ENCODE measurements at regions not wholly inside any gene's neighbourhood (a gene's known extent, or its start where the extent isn't known, plus 50 kb on each side); places are given as distances from the start of the nearest gene placed in this dataset.

DNA sequence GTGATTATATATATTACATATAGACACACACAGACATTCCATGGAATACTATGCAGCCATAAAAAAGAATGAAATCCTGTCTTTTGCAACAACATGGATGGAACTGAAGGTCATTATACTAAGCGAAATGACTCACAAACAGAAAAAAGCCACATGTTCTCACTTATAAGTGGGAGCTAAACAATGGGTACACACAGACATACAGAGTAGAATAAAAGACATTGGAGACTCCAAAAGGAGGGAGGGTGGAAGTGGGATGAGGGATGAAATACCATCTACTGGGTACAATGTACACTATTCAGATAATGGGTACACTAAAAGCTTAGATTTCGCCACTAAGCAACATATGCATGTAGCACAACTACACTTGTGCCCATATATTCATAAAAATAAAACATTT is 170.0 kb upstream of the RGMB start (continued):
- TF ChIP-seq, protein P1, sequence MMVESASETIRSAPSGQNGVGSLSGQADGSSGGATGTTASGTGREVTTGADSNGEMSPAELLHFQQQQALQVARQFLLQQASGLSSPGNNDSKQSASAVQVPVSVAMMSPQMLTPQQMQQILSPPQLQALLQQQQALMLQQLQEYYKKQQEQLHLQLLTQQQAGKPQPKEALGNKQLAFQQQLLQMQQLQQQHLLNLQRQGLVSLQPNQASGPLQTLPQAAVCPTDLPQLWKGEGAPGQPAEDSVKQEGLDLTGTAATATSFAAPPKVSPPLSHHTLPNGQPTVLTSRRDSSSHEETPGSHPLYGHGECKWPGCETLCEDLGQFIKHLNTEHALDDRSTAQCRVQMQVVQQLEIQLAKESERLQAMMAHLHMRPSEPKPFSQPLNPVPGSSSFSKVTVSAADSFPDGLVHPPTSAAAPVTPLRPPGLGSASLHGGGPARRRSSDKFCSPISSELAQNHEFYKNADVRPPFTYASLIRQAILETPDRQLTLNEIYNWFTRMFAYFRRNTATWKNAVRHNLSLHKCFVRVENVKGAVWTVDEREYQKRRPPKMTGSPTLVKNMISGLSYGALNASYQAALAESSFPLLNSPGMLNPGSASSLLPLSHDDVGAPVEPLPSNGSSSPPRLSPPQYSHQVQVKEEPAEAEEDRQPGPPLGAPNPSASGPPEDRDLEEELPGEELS (CRISPR knock-in tag; IDR thresholded peaks at IDR 0.05): no peak
- TF ChIP-seq, protein P2, sequence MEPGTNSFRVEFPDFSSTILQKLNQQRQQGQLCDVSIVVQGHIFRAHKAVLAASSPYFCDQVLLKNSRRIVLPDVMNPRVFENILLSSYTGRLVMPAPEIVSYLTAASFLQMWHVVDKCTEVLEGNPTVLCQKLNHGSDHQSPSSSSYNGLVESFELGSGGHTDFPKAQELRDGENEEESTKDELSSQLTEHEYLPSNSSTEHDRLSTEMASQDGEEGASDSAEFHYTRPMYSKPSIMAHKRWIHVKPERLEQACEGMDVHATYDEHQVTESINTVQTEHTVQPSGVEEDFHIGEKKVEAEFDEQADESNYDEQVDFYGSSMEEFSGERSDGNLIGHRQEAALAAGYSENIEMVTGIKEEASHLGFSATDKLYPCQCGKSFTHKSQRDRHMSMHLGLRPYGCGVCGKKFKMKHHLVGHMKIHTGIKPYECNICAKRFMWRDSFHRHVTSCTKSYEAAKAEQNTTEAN (CRISPR knock-in tag; IDR thresholded peaks at IDR 0.05): no peak
- TF ChIP-seq GTF2I (CRISPR knock-in tag; conservative IDR thresholded peaks at IDR 0.05): no peak
- TF ChIP-seq, protein P3, sequence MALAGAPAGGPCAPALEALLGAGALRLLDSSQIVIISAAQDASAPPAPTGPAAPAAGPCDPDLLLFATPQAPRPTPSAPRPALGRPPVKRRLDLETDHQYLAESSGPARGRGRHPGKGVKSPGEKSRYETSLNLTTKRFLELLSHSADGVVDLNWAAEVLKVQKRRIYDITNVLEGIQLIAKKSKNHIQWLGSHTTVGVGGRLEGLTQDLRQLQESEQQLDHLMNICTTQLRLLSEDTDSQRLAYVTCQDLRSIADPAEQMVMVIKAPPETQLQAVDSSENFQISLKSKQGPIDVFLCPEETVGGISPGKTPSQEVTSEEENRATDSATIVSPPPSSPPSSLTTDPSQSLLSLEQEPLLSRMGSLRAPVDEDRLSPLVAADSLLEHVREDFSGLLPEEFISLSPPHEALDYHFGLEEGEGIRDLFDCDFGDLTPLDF (CRISPR knock-in tag; IDR thresholded peaks at IDR 0.05): no peak
- TF ChIP-seq, protein P4, sequence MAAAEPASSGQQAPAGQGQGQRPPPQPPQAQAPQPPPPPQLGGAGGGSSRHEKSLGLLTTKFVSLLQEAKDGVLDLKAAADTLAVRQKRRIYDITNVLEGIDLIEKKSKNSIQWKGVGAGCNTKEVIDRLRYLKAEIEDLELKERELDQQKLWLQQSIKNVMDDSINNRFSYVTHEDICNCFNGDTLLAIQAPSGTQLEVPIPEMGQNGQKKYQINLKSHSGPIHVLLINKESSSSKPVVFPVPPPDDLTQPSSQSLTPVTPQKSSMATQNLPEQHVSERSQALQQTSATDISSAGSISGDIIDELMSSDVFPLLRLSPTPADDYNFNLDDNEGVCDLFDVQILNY (CRISPR knock-in tag; IDR thresholded peaks at IDR 0.05): no peak
- TF ChIP-seq, protein P5, sequence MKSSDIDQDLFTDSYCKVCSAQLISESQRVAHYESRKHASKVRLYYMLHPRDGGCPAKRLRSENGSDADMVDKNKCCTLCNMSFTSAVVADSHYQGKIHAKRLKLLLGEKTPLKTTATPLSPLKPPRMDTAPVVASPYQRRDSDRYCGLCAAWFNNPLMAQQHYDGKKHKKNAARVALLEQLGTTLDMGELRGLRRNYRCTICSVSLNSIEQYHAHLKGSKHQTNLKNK (CRISPR knock-in tag; IDR thresholded peaks at IDR 0.05): no peak
- TF ChIP-seq ZNF232 (CRISPR knock-in tag; IDR thresholded peaks at IDR 0.05): no peak
- TF ChIP-seq FOXJ3 (CRISPR knock-in tag; IDR thresholded peaks at IDR 0.05; ENCODE audit: borderline replicate concordance): no peak
- no peak for TF ChIP-seq MXD4 (CRISPR knock-in tag; IDR thresholded peaks at IDR 0.05; ENCODE audit: borderline replicate concordance)
- no peak for TF ChIP-seq ELF4 (CRISPR knock-in tag; IDR thresholded peaks at IDR 0.05; ENCODE audit: low read depth)
- TF ChIP-seq, protein P6, sequence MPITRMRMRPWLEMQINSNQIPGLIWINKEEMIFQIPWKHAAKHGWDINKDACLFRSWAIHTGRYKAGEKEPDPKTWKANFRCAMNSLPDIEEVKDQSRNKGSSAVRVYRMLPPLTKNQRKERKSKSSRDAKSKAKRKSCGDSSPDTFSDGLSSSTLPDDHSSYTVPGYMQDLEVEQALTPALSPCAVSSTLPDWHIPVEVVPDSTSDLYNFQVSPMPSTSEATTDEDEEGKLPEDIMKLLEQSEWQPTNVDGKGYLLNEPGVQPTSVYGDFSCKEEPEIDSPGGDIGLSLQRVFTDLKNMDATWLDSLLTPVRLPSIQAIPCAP (CRISPR knock-in tag; IDR thresholded peaks at IDR 0.05): no peak
- TF ChIP-seq NFYB (CRISPR knock-in tag; conservative IDR thresholded peaks at IDR 0.05; ENCODE audit: low read depth): no peak
- TF ChIP-seq ZNF416 (CRISPR knock-in tag; IDR thresholded peaks at IDR 0.05): no peak

DNA sequence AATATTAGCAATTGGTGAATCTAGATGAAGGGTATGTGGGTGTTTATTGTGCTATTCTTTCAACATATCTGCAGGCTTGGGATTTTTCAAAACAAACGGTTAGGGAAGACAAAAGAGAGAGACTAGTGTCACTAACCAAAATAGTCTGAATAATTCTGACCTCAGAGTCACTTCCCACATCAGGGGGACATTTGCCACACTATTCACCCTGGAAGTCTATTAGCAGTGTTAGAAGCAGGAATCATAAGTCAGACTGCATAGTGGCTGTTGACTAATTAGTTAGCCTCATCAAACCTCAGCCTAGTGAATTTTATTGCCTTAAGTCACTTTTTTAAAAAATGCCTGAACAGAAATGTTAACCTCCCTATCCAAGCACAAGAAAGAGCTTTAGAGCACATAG is 169.2 kb upstream of the RGMB start:
- Mint-ChIP-seq H3K9me3 (peaks cover 32% of the 10 kb centered on the region), H3K27ac (no peak overlapping the region), H3K4me1 (peaks cover 11% of the 10 kb centered on the region; the same call in 1 of the 2 replicates), H3K27me3 (ENCODE audit: low read depth) (no peaks in the 10 kb centered on the region), H3K4me3 (no peak overlapping the region), H3K36me3 (peaks cover 25% of the 10 kb centered on the region)
- CTCF ChIA-PET: no interaction called here
- POLR2A ChIA-PET: no interaction called here
- no peak for DNase-seq (ENCODE audit: low spot score)
- ATAC-seq: no peak
- no peak for TF ChIP-seq SMAD3 (CRISPR knock-in tag; IDR thresholded peaks at IDR 0.05; ENCODE audit: borderline replicate concordance)
- TF ChIP-seq ZNF423 (CRISPR knock-in tag; IDR thresholded peaks at IDR 0.05): no peak
- TF ChIP-seq GRHL2 (CRISPR knock-in tag; IDR thresholded peaks at IDR 0.05; ENCODE audit: insufficient replicate concordance, severe bottlenecking): no peak
- no peak for TF ChIP-seq FOXP1 (CRISPR knock-in tag; IDR thresholded peaks at IDR 0.05; ENCODE audit: borderline replicate concordance)
- no peak for TF ChIP-seq ZNF219 (CRISPR knock-in tag; IDR thresholded peaks at IDR 0.05; ENCODE audit: borderline replicate concordance)
- TF ChIP-seq, protein P7, sequence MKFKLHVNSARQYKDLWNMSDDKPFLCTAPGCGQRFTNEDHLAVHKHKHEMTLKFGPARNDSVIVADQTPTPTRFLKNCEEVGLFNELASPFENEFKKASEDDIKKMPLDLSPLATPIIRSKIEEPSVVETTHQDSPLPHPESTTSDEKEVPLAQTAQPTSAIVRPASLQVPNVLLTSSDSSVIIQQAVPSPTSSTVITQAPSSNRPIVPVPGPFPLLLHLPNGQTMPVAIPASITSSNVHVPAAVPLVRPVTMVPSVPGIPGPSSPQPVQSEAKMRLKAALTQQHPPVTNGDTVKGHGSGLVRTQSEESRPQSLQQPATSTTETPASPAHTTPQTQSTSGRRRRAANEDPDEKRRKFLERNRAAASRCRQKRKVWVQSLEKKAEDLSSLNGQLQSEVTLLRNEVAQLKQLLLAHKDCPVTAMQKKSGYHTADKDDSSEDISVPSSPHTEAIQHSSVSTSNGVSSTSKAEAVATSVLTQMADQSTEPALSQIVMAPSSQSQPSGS (CRISPR knock-in tag; IDR thresholded peaks at IDR 0.05; ENCODE audit: borderline replicate concordance, low read depth): no peak
- no peak for TF ChIP-seq ZNF121 (CRISPR knock-in tag; IDR thresholded peaks at IDR 0.05)
- TF ChIP-seq, protein P8, sequence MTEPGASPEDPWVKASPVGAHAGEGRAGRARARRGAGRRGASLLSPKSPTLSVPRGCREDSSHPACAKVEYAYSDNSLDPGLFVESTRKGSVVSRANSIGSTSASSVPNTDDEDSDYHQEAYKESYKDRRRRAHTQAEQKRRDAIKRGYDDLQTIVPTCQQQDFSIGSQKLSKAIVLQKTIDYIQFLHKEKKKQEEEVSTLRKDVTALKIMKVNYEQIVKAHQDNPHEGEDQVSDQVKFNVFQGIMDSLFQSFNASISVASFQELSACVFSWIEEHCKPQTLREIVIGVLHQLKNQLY (CRISPR knock-in tag; IDR thresholded peaks at IDR 0.05): no peak
- TF ChIP-seq IRF2 (CRISPR knock-in tag; IDR thresholded peaks at IDR 0.05; ENCODE audit: borderline replicate concordance, low read depth): no peak
- no peak for TF ChIP-seq HMGA2 (CRISPR knock-in tag; IDR thresholded peaks at IDR 0.05)
- TF ChIP-seq KAT7 (CRISPR knock-in tag; IDR thresholded peaks at IDR 0.05; ENCODE audit: borderline replicate concordance): no peak
- TF ChIP-seq, protein P9, sequence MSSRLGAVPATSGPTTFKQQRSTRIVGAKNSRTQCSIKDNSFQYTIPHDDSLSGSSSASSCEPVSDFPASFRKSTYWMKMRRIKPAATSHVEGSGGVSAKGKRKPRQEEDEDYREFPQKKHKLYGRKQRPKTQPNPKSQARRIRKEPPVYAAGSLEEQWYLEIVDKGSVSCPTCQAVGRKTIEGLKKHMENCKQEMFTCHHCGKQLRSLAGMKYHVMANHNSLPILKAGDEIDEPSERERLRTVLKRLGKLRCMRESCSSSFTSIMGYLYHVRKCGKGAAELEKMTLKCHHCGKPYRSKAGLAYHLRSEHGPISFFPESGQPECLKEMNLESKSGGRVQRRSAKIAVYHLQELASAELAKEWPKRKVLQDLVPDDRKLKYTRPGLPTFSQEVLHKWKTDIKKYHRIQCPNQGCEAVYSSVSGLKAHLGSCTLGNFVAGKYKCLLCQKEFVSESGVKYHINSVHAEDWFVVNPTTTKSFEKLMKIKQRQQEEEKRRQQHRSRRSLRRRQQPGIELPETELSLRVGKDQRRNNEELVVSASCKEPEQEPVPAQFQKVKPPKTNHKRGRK (CRISPR knock-in tag; IDR thresholded peaks at IDR 0.05; ENCODE audit: borderline replicate concordance): no peak
- TF ChIP-seq, protein P10, sequence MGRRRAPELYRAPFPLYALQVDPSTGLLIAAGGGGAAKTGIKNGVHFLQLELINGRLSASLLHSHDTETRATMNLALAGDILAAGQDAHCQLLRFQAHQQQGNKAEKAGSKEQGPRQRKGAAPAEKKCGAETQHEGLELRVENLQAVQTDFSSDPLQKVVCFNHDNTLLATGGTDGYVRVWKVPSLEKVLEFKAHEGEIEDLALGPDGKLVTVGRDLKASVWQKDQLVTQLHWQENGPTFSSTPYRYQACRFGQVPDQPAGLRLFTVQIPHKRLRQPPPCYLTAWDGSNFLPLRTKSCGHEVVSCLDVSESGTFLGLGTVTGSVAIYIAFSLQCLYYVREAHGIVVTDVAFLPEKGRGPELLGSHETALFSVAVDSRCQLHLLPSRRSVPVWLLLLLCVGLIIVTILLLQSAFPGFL (CRISPR knock-in tag; IDR thresholded peaks at IDR 0.05; ENCODE audit: borderline replicate concordance): no peak

Measured in WTC11 (cell line).